ENCODE measurements at regions not wholly inside any gene's neighbourhood (a gene's known extent, or its start where the extent isn't known, plus 50 kb on each side); places are given as distances from the start of the nearest gene placed in this dataset.

DNA sequence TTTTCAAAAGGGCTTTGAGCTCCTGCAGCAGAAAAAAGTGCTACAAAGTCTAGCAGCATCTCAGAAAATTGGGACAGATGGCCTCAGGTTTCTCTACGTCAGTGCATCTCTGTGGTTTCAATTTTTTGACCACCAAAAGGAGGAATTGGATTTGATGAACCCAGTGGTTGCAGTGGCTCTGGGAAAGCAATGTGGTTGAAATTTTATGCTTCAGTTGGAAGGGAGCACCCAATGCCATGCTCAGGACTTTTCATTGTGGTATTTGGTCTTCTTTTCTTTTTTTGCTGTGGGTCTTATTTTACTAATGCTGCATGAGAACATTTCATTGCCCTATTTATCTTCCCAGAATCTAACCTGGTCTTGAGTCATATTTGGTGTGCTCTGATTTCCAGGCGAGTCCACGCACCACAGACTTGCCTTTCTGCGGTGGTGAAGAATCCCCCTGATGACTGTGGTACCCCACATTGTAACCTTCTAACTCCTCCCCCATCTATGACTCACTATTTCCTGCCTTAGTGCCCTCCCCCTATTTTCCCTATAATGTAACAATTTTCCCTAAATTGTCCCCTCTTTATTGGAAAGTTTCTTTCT, 56.7 kb downstream of the S1PR1 start:
- TF ChIP-seq, protein P1, sequence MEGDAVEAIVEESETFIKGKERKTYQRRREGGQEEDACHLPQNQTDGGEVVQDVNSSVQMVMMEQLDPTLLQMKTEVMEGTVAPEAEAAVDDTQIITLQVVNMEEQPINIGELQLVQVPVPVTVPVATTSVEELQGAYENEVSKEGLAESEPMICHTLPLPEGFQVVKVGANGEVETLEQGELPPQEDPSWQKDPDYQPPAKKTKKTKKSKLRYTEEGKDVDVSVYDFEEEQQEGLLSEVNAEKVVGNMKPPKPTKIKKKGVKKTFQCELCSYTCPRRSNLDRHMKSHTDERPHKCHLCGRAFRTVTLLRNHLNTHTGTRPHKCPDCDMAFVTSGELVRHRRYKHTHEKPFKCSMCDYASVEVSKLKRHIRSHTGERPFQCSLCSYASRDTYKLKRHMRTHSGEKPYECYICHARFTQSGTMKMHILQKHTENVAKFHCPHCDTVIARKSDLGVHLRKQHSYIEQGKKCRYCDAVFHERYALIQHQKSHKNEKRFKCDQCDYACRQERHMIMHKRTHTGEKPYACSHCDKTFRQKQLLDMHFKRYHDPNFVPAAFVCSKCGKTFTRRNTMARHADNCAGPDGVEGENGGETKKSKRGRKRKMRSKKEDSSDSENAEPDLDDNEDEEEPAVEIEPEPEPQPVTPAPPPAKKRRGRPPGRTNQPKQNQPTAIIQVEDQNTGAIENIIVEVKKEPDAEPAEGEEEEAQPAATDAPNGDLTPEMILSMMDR (IDR thresholded peaks at IDR 0.05), result no peak
- no peak for TF ChIP-seq EZH2 (IDR thresholded peaks at IDR 0.05)
- no peak for TF ChIP-seq EZH2phosphoT487 (IDR thresholded peaks at IDR 0.05)

Data from neural progenitor cell (in vitro differentiated cells).